GM21723 (cell line): ENCODE measurements at regions not wholly inside any gene's neighbourhood (a gene's known extent, or its start where the extent isn't known, plus 50 kb on each side); places are given as distances from the start of the nearest gene placed in this dataset.

Experiments
- ATAC-seq: cut with Tn5 transposase; IDR thresholded peaks from one replicate; pipeline ENCODE4 v1.9.1; 2021; ENCODE audit warnings: mild to moderate bottlenecking, moderate library complexity; ENCODE audit not compliant: unreplicated experiment

- ATAC-seq, result no peak
Observed at GRCh38 chr7:115719963-115720362, 310.6 kb downstream of the TFEC start.

GRCh38 chr7:115709664-115710063 is 320.9 kb downstream of the TFEC start:
- ATAC-seq, result no peak

- no peak for ATAC-seq
Observed at GRCh38 chr7:115708013-115708341, 322.6 kb downstream of the TFEC start.

- no peak for ATAC-seq
Observed at GRCh38 chr7:115707258-115708012, 323.1 kb downstream of the TFEC start.

GRCh38 chr7:115704884-115705283 is 325.7 kb downstream of the TFEC start:
- ATAC-seq, result no peak

GRCh38 chr7:115701141-115701540 is 329.4 kb downstream of the TFEC start:
- no peak for ATAC-seq

GRCh38 chr7:115694424-115694823 is 336.1 kb downstream of the TFEC start:
- no peak for ATAC-seq

GRCh38 chr7:115693779-115694178 is 336.8 kb downstream of the TFEC start:
- no peak for ATAC-seq

GRCh38 chr7:115689941-115690340 is 340.6 kb downstream of the TFEC start:
- no peak for ATAC-seq

- no peak for ATAC-seq
Observed at GRCh38 chr7:115683093-115683492, 347.5 kb downstream of the TFEC start.

- no peak for ATAC-seq
Observed at GRCh38 chr7:115682507-115682906, 348.1 kb downstream of the TFEC start.

- ATAC-seq, result no peak
Observed at GRCh38 chr7:115680921-115681320, 349.6 kb downstream of the TFEC start.

- ATAC-seq, result peak; percentile 60
Observed at GRCh38 chr7:115679976-115680375, 350.6 kb downstream of the TFEC start.

GRCh38 chr7:115679423-115679822 is 351.1 kb downstream of the TFEC start:
- no peak for ATAC-seq

GRCh38 chr7:115678086-115678982 is 352.2 kb downstream of the TFEC start:
- no peak for ATAC-seq

- no peak for ATAC-seq
Observed at GRCh38 chr7:115676707-115677106, 353.9 kb downstream of the TFEC start.

- ATAC-seq, result no peak
Observed at GRCh38 chr7:115676080-115676479, 354.5 kb downstream of the TFEC start.

GRCh38 chr7:115674467-115675024 is 356.0 kb downstream of the TFEC start:
- ATAC-seq, result no peak

- ATAC-seq, result no peak
Observed at GRCh38 chr7:115672024-115672423, 358.5 kb downstream of the TFEC start.

- no peak for ATAC-seq
Observed at GRCh38 chr7:115662676-115663075, 367.9 kb downstream of the TFEC start.

- no peak for ATAC-seq
Observed at GRCh38 chr7:115662120-115662519, 368.4 kb downstream of the TFEC start.

GRCh38 chr7:115658223-115658622 is 372.3 kb downstream of the TFEC start:
- no peak for ATAC-seq
